Endothelial cell of umbilical vein (primary cell): ENCODE measurements at regions not wholly inside any gene's neighbourhood (a gene's known extent, or its start where the extent isn't known, plus 50 kb on each side); places are given as distances from the start of the nearest gene placed in this dataset.

Experiments used
- BruUV-seq: library from RNA; stranded (reverse); fragments of 400-500 nt; replicated peaks from 2 replicates; lab custom pipeline; 2021; lab: Mats Ljungman, UMichigan
- CTCF ChIA-PET: fragments of 300-600, 350-600 bp; sonication (Branson Sonifier 250); formaldehyde crosslinking; loops from one replicate; lab custom pipeline; 2021; ENCODE audit warnings: antibody characterized with exemption, inconsistent platforms; lab: Charles Lee
- POLR2A ChIA-PET: fragments of 300-600, 350-600 bp; sonication (Branson Sonifier 250); formaldehyde crosslinking; loops from one replicate; lab custom pipeline; 2021; ENCODE audit warnings: antibody characterized with exemption, inconsistent platforms; lab: Charles Lee
- DNase-seq: peaks from one replicate; pipeline ENCODE4 v3.0.0-alpha.2; 2011; ENCODE audit warnings: low read depth, low spot score
- FAIRE-seq: peaks from 2 replicates; lab custom pipeline; 2011; peaks lifted over from hg19 to GRCh38; lab: Jason Lieb, UNC
- H2AFZ ChIP-seq: 2 replicates; pipeline ENCODE4 v1.6.0; 2012; ENCODE audit warnings: low read depth, low read length, control low read depth, inconsistent platforms
- H3K27ac ChIP-seq: 2 replicates; pipeline ENCODE4 v1.5.1; 2011; ENCODE audit warnings: low read depth, mild to moderate bottlenecking, control low read depth, low read length, moderate library complexity; ENCODE audit not compliant: insufficient read depth
- H3K27me3 ChIP-seq, 2 experiments: 2 replicates each; pipeline versions ENCODE4 v1.6.0 to v1.6.1; 2011; ENCODE audit warnings: low read length in 2 of 2, mixed read lengths in 1 of 2; ENCODE audit not compliant: control insufficient read depth in 2 of 2, insufficient read depth in 2 of 2
- H3K36me3 ChIP-seq, 2 experiments: 2 replicates in 1 of 2; 3 replicates in 1 of 2; pipeline ENCODE4 v1.5.1; 2011; ENCODE audit warnings: low read length in 2 of 2, mild to moderate bottlenecking in 1 of 2, moderate library complexity in 1 of 2; ENCODE audit not compliant: control insufficient read depth in 2 of 2, insufficient read depth in 2 of 2; ENCODE audit errors: extremely low read depth in 1 of 2
- H3K4me1 ChIP-seq: 3 replicates; pipeline ENCODE4 v1.5.1; 2011; ENCODE audit warnings: mild to moderate bottlenecking, low read length; ENCODE audit not compliant: control insufficient read depth, insufficient read depth; ENCODE audit errors: extremely low read depth
- H3K4me2 ChIP-seq: 2 replicates; pipeline ENCODE4 v1.6.1; 2011; ENCODE audit warnings: low read length, control low read depth, mixed read lengths; ENCODE audit not compliant: insufficient read depth
- H3K4me3 ChIP-seq, 3 experiments: fragments of 200-600 bp in 1 of 3; sonication (generic), shearing (Covaris generic) in 1 of 3; replicated peaks in 1 of 3; 2 replicates each; pipeline ENCODE4 v1.5.1; 2011 to 2016; ENCODE audit warnings: control low read depth in 3 of 3, low read length in 3 of 3, mild to moderate bottlenecking in 2 of 3, inconsistent platforms in 1 of 3, low read depth in 1 of 3, moderate library complexity in 1 of 3; ENCODE audit not compliant: insufficient read depth in 1 of 3
- H3K79me2 ChIP-seq: 2 replicates; pipeline ENCODE4 v1.6.0; 2012; ENCODE audit warnings: low read length, inconsistent platforms; ENCODE audit not compliant: control insufficient read depth, insufficient read depth
- H3K9ac ChIP-seq: replicated peaks from 2 replicates; pipeline ENCODE3; 2011; ENCODE audit warnings: low read length, control low read depth; ENCODE audit not compliant: insufficient read depth; ENCODE audit errors: extremely low read depth
- H3K9me1 ChIP-seq: replicated peaks from 3 replicates; pipeline ENCODE4 v1.6.0; 2011; ENCODE audit warnings: mild to moderate bottlenecking, low read length; ENCODE audit not compliant: control insufficient read depth, insufficient read depth; ENCODE audit errors: extremely low read depth
- H3K9me3 ChIP-seq: replicated peaks from 2 replicates; pipeline ENCODE4 v1.5.1; 2012; ENCODE audit warnings: low read length, inconsistent platforms; ENCODE audit not compliant: control insufficient read depth, insufficient read depth
- H4K20me1 ChIP-seq: replicated peaks from 2 replicates; pipeline ENCODE3; 2011; ENCODE audit warnings: mild to moderate bottlenecking, low read length; ENCODE audit not compliant: control insufficient read depth, insufficient read depth; ENCODE audit errors: extremely low read depth
- FOS ChIP-seq: IDR thresholded peaks from 2 replicates; pipeline ENCODE4 v1.6.1; 2011; ENCODE audit warnings: mild to moderate bottlenecking, low read length, moderate library complexity, borderline replicate concordance; ENCODE audit not compliant: insufficient read depth
- GATA2 ChIP-seq: IDR thresholded peaks from 2 replicates; pipeline ENCODE4 v1.7.0; 2011; ENCODE audit warnings: low read depth, mild to moderate bottlenecking, moderate library complexity, mixed read lengths, low read length; ENCODE audit not compliant: insufficient read length, insufficient read depth
- MYC ChIP-seq: IDR thresholded peaks from one replicate; pipeline ENCODE4 v1.6.1; 2011; ENCODE audit warnings: mild to moderate bottlenecking, low read depth, low read length
- dilution Hi-C: fragments of 300-500 bp; cut with MboI; formaldehyde crosslinking; loops from one replicate; pipeline ENCODE4 v1.15.0; 2019; ENCODE audit warnings: low sequenced_read_pairs; ENCODE audit not compliant: extremely low pct_ligation_motif_present
- intact Hi-C: fragments of 100-400 bp; cut with micrococcal nuclease; formaldehyde crosslinking; loops from one replicate; pipeline ENCODE4 v1.10.0; 2022
- TF ChIP-seq, protein P1 (sequence below): IDR thresholded peaks from 2 replicates; pipeline ENCODE4 v1.6.1; 2011; ENCODE audit not compliant: insufficient read depth, insufficient read length
- TF ChIP-seq, protein P2 (sequence below), 2 donors: IDR thresholded peaks; 1 replicate in 1 of 2; 2 replicates in 1 of 2; pipeline ENCODE4 v1.5.1; 2011; ENCODE audit warnings: low read length in 2 of 2, mild to moderate bottlenecking in 2 of 2, moderate library complexity in 2 of 2, control low read depth in 1 of 2, inconsistent platforms in 1 of 2, low read depth in 1 of 2; ENCODE audit not compliant: insufficient read depth in 1 of 2; ENCODE audit errors: extremely low read depth in 1 of 2

DNA sequence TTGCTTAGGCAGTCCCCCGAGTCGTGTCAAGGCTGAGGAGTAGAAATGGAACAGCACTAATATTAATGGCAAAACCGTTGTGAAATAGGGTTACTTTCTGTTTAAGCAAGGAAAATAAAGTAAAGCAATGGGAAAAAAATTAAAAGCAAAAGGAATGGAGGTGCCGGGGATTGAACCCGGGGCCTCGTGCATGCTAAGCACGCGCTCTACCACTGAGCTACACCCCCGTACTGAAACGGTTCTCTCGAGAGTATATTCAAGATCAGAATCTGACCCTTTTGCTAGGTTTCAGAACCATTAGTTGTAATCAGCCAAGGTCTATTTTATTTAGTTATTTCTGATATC, 85.5 kb downstream of the TRIM27 start:
- FAIRE-seq (no peak), DNase-seq (peak; percentile 86)
- H3K27ac ChIP-seq = peak overlapping the region; percentile 67
- intact Hi-C loops (loop anchor here (1.0 to 5.0 kb wide), 9 partner anchors 21 to 749 kb away; partner anchors contain the start of gene OR2H2), dilution Hi-C loops (no loop called here)
- no peaks in the 10 kb centered on the region for H3K9me1 ChIP-seq
- H3K9ac ChIP-seq = peak overlapping the region; percentile 84
- TF ChIP-seq GATA2 (peak; percentile 29), MYC (no peak)
- TF ChIP-seq, protein P1, sequence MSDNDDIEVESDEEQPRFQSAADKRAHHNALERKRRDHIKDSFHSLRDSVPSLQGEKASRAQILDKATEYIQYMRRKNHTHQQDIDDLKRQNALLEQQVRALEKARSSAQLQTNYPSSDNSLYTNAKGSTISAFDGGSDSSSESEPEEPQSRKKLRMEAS = peak; percentile 52
- CTCF ChIA-PET = interaction anchor here (0.7 to 5.2 kb wide), 25 partner anchors 9 to 812 kb away, joined by 3 to 100 read pairs (median 7); partner anchors contain the start of gene TRIM27
- peaks cover 1 to 15% of the 10 kb centered on the region in 2 experiments for H3K27me3 ChIP-seq
- no peaks in the 10 kb centered on the region for H3K36me3 ChIP-seq
- H2AFZ ChIP-seq = peak overlapping the region; percentile 91
- H3K4me2 ChIP-seq = peak overlapping the region; percentile 96
- H3K4me1 ChIP-seq = peaks cover 6% of the 10 kb centered on the region
- POLR2A ChIA-PET = interaction anchor here (0.8 to 2.5 kb wide), 3 partner anchors 25 to 945 kb away, joined by 3 to 11 read pairs (median 3); a partner anchor contains a TSS
- H3K79me2 ChIP-seq = no peaks in the 10 kb centered on the region
- no peaks in the 10 kb centered on the region for H3K9me3 ChIP-seq
- no peaks in the 10 kb centered on the region for H4K20me1 ChIP-seq
- BruUV-seq = no TSS peak
- peak overlapping the region; percentile 88 to 97 (median 96) for H3K4me3 ChIP-seq

DNA sequence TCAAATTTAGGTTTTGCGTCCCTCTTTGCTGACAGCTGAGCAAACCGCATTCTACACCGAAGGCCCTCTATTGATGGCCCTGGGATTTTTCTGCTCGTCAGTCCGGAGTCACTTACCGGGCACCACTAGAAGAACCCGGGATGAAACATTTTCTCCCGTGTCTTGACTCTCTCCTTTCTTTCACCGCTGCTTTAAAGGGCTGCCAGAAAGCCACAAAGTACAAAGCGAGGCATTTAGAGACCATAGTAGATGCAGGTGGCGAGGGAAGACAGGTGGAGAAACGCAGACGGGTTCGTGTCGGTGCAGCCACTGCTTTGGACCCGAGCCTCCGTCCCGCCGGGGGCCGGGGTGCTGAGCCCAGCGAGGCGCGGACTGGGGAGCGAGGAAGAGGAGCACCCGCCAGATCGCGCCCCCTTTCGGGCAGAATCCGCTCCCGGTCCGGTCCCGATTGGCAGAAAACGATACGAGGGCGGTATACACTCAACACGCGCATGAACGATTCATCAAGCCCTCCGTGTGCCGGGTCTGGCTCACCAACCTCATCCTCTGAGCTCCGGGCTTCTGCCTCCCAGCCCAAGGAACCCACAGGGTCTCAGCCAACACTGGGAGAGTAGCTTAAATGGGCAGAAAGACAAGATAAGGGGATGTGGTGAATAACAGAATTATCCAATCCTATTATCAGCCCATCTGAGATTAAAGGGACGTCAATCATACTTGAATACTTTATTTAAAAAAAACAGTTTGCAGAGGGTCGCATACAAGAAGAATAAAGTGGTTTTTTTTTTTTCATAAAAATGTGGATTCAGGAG, 84.9 kb downstream of the TRIM27 start:
- dilution Hi-C loops = no loop called here
- H3K4me3 ChIP-seq = peak overlapping the region; percentile 88 to 97 (median 95)
- H3K36me3 ChIP-seq = no peaks in the 10 kb centered on the region
- H3K27ac ChIP-seq = peak overlapping the region; percentile 21
- no peaks in the 10 kb centered on the region for H3K9me1 ChIP-seq
- no TSS peak for BruUV-seq
- peak overlapping the region; percentile 89 for H3K4me2 ChIP-seq
- ChIA-PET CTCF (interaction anchor here (0.7 to 5.2 kb wide), 15 partner anchors 10 to 812 kb away, joined by 3 to 100 read pairs (median 11); partner anchors contain the start of gene TRIM27), POLR2A (interaction anchor here (2.5 kb wide), 1 partner anchor 57 kb away, joined by 11 read pairs; no protein-coding TSS in a partner anchor)
- peak overlapping the region; percentile 90 for H2AFZ ChIP-seq
- peaks cover 1 to 13% of the 10 kb centered on the region in 2 experiments for H3K27me3 ChIP-seq
- FAIRE-seq (peak; percentile 85), DNase-seq (peak; percentile 88)
- peaks cover 6% of the 10 kb centered on the region for H3K4me1 ChIP-seq
- peak; percentile 9 for TF ChIP-seq FOS
- no peak for TF ChIP-seq MYC
- TF ChIP-seq, protein P2, sequence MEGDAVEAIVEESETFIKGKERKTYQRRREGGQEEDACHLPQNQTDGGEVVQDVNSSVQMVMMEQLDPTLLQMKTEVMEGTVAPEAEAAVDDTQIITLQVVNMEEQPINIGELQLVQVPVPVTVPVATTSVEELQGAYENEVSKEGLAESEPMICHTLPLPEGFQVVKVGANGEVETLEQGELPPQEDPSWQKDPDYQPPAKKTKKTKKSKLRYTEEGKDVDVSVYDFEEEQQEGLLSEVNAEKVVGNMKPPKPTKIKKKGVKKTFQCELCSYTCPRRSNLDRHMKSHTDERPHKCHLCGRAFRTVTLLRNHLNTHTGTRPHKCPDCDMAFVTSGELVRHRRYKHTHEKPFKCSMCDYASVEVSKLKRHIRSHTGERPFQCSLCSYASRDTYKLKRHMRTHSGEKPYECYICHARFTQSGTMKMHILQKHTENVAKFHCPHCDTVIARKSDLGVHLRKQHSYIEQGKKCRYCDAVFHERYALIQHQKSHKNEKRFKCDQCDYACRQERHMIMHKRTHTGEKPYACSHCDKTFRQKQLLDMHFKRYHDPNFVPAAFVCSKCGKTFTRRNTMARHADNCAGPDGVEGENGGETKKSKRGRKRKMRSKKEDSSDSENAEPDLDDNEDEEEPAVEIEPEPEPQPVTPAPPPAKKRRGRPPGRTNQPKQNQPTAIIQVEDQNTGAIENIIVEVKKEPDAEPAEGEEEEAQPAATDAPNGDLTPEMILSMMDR (IDR thresholded peaks at IDR 0.05; ENCODE audit: extremely low read depth in 1 of 2, insufficient read depth in 1 of 2, low read depth in 1 of 2, low read length in 2 of 2) = peak; percentile 77 to 87
- H3K79me2 ChIP-seq = no peaks in the 10 kb centered on the region
- intact Hi-C loops = loop anchor here (1.0 to 5.0 kb wide), 11 partner anchors 22 to 748 kb away; partner anchors contain the start of gene OR2H2
- H3K9ac ChIP-seq = peak overlapping the region; percentile 68
- H4K20me1 ChIP-seq = no peaks in the 10 kb centered on the region
- no peaks in the 10 kb centered on the region for H3K9me3 ChIP-seq
